Heart left ventricle (tissue), 16 donors: ENCODE measurements at regions not wholly inside any gene's neighbourhood (a gene's known extent, or its start where the extent isn't known, plus 50 kb on each side); places are given as distances from the start of the nearest gene placed in this dataset.
"Not testable (repeated sequence)": the region's sequence is repeated elsewhere in the genome, so short reads cannot be mapped to it uniquely, and the experiment has no call there.

Experiments used
- ATAC-seq, 4 donors: fragments of 200-7000 bp; cut with Tn5 transposase; one replicate each; pipeline ENCODE4 v1.9.1; 2020 to 2022; ENCODE audit warnings: moderate library complexity in 4 of 4, mild to moderate bottlenecking in 3 of 4, moderate number of reproducible peaks in 1 of 4
- DNase-seq, 5 donors: peaks; one replicate each; pipeline ENCODE4 v3.0.0-alpha.2; 2020
- H3K27ac ChIP-seq, 12 donors: fragments of 200-600 bp; sonication (generic) in 4 of 12; one replicate each; pipeline versions ENCODE4 v1.5.0 to v1.8.0; 2016 to 2022; ENCODE audit warnings: mild to moderate bottlenecking in 2 of 12
- H3K27me3 ChIP-seq, 9 donors: fragments of 200-600 bp; sonication (generic) in 2 of 9; one replicate each; pipeline versions ENCODE4 v1.5.1 to v1.8.0; 2016 to 2022; ENCODE audit warnings: mild to moderate bottlenecking in 3 of 9
- H3K36me3 ChIP-seq, 9 donors: fragments of 200-600 bp; sonication (generic) in 2 of 9; one replicate each; pipeline versions ENCODE4 v1.5.0 to v1.8.0; 2018 to 2022; ENCODE audit warnings: mild to moderate bottlenecking in 2 of 9
- H3K4me1 ChIP-seq, 12 donors: fragments of 200-600 bp; sonication (generic) in 4 of 12; one replicate each; pipeline versions ENCODE4 v1.5.0 to v1.8.0; 2016 to 2022; ENCODE audit warnings: mild to moderate bottlenecking in 3 of 12
- H3K4me3 ChIP-seq, 12 donors: fragments of 200-600 bp; sonication (generic) in 4 of 12; one replicate each; pipeline versions ENCODE4 v1.5.0 to v1.8.0; 2017 to 2022; ENCODE audit warnings: mild to moderate bottlenecking in 9 of 12, moderate library complexity in 4 of 12
- H3K9me3 ChIP-seq, 12 donors: fragments of 200-600 bp; sonication (generic) in 4 of 12; one replicate each; pipeline versions ENCODE4 v1.5.0 to v1.8.0; 2016 to 2022; ENCODE audit warnings: mild to moderate bottlenecking in 1 of 12
- POLR2A ChIP-seq, 2 donors: fragments of 450-650 bp; IDR thresholded peaks; one replicate each; pipeline ENCODE4 v1.6.1; 2017; ENCODE audit warnings: antibody characterized with exemption in 2 of 2, mild to moderate bottlenecking in 2 of 2, moderate library complexity in 2 of 2
- WGBS, 4 donors: extraction: QIAGEN DNeasy Blood & Tissue Kit in 2 of 4; methylation state at CpG; one replicate each; pipeline versions ENCODE4 v1.1.5 to v1.1.7; 2013 to 2018; 5-methylcytosine and 5-hydroxymethylcytosine counted together
- intact Hi-C, 10 donors: fragments of 100-400 bp; cut with DNase I; formaldehyde crosslinking; loops; one replicate each; pipeline versions ENCODE4 v1.11.1 to v1.14.2; 2022
- TF ChIP-seq, protein P1 (sequence below), 12 donors: fragments of 200-600 bp; sonication (generic) in 4 of 12; IDR thresholded peaks; one replicate each; pipeline versions ENCODE4 v1.5.0 to v1.8.0; 2018 to 2022; ENCODE audit warnings: antibody characterized with exemption in 12 of 12, mild to moderate bottlenecking in 5 of 12
- donor health status: ischemic (EF 13 %, LVEDD 7.1; RV severe dilation, severe dysfunction).
- donor health status: healthy with polysubstance abuse.
- donor health status: DM: no; HTN: yes; CAD: no.
- donor health status: DM: no; HTN: no; CAD: no.
- donor health status: ischemic (EF 25% LVEDD 6.9; RV normal size, moderate dysfunction).
- donor health status: ischemic (EF 25% LVEDD 5.7; RV mildly dilated, moderate dysfunction).
- donor health status: healthy.
- donor health status: DM: yes; HTN: yes; CAD: no.
- donor health status: ischemic (EF 35%, LVEDD 5.7; RV mildly dilated, moderate dysfunction).
- donor health status: nonischemic (EF 11% LVEDD 7.7; RV severe dilation, severe dysfunction).
- donor health status: DM: yes; HTN: yes; CAD: no.
- donor health status: PGD.
- donor health status: ischemic (EF 29% LVEDD 5.4; RV normal size, mild dysfunction).
- donor health status: nonischemic (EF 23%, LVEDD 6.1; RV moderate dilation, normal function).

- H3K36me3 ChIP-seq = no peaks in the 10 kb centered on the region
- no peaks in the 10 kb centered on the region for H3K9me3 ChIP-seq
- no peak overlapping the region for H3K27ac ChIP-seq
- H3K4me1 ChIP-seq = peaks cover 0 to 4% (median 0%) of the 10 kb centered on the region in 12 donors
- 66 to 76% (median 68%) methylated on average over 9 of the region's 9 CpGs for WGBS, 4 donors
- no peak overlapping the region for H3K4me3 ChIP-seq
- peak in 3 of 4 donors; percentile 50 to 75 (median 69) for ATAC-seq
- intact Hi-C loops = loop anchor here in 3 of 10 donors (2.0 kb wide), 2 partner anchors 86 to 88 kb away; no protein-coding TSS in a partner anchor
- no peaks in the 10 kb centered on the region for H3K27me3 ChIP-seq
- peak in 3 of 5 donors; percentile 20 to 33 (median 32) for DNase-seq
- TF ChIP-seq POLR2A (IDR thresholded peaks at IDR 0.05) = no peak
- TF ChIP-seq, protein P1, sequence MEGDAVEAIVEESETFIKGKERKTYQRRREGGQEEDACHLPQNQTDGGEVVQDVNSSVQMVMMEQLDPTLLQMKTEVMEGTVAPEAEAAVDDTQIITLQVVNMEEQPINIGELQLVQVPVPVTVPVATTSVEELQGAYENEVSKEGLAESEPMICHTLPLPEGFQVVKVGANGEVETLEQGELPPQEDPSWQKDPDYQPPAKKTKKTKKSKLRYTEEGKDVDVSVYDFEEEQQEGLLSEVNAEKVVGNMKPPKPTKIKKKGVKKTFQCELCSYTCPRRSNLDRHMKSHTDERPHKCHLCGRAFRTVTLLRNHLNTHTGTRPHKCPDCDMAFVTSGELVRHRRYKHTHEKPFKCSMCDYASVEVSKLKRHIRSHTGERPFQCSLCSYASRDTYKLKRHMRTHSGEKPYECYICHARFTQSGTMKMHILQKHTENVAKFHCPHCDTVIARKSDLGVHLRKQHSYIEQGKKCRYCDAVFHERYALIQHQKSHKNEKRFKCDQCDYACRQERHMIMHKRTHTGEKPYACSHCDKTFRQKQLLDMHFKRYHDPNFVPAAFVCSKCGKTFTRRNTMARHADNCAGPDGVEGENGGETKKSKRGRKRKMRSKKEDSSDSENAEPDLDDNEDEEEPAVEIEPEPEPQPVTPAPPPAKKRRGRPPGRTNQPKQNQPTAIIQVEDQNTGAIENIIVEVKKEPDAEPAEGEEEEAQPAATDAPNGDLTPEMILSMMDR (IDR thresholded peaks at IDR 0.05) = peak; percentile 33 to 67 (median 53)
These were observed 84.8 kb upstream of the PAM start for GRCh38 chr5:102670224-102670836.

- H3K4me3 ChIP-seq, ATAC-seq, H3K9me3 ChIP-seq, H3K4me1 ChIP-seq, H3K27me3 ChIP-seq, H3K27ac ChIP-seq, H3K36me3 ChIP-seq: not testable (repeated sequence)
- intact Hi-C loops = loop anchor here in 3 of 10 donors (2.0 kb wide), 2 partner anchors 86 to 88 kb away; no protein-coding TSS in a partner anchor
- peak in 1 of 5 donors; percentile 28 for DNase-seq
- 84 to 89% (median 86%) methylated on average over 32 of the region's 32 CpGs for WGBS, 4 donors
These were observed 83.9 kb upstream of the PAM start for GRCh38 chr5:102671033-102671734.

- H3K36me3 ChIP-seq = no peaks in the 10 kb centered on the region
These were observed 76.6 kb upstream of the PAM start for GRCh38 chr5:102678267-102679058.

GRCh38 chr5:102681403-102681983, 73.6 kb upstream of the PAM start:
- no peaks in the 10 kb centered on the region for H3K36me3 ChIP-seq
- ATAC-seq = peak in 3 of 4 donors; percentile 84 to 88 (median 87)
- H3K27me3 ChIP-seq = no peaks in the 10 kb centered on the region
- no peaks in the 10 kb centered on the region for H3K4me1 ChIP-seq
- intact Hi-C loops = loop anchor here (2.0 to 10.0 kb wide), 9 partner anchors 99 to 457 kb away; no protein-coding TSS in a partner anchor
- H3K4me3 ChIP-seq = no peak overlapping the region
- TF ChIP-seq, protein P1 (IDR thresholded peaks at IDR 0.05) = peak; percentile 59 to 91 (median 82)
- no peak for TF ChIP-seq POLR2A (IDR thresholded peaks at IDR 0.05)
- peak; percentile 62 to 75 (median 71) for DNase-seq
- WGBS, 4 donors = 54 to 77% (median 63%) methylated on average over 2 of the region's 2 CpGs
- no peaks in the 10 kb centered on the region for H3K9me3 ChIP-seq
- H3K27ac ChIP-seq = no peak overlapping the region

More at GRCh38 chr5:102678267-102679058, 76.6 kb upstream of the PAM start:
- Histone ChIP-seq H3K4me1 (no peaks in the 10 kb centered on the region), H3K9me3 (no peaks in the 10 kb centered on the region), H3K27ac (no peak overlapping the region), H3K27me3 (no peaks in the 10 kb centered on the region), H3K4me3 (no peak overlapping the region)
- intact Hi-C loops = no loop called here
- 70 to 83% (median 72%) methylated on average over 4 of the region's 4 CpGs for WGBS, 4 donors
- no peak for DNase-seq
- ATAC-seq = no peak
- TF ChIP-seq POLR2A (IDR thresholded peaks at IDR 0.05) = no peak
- TF ChIP-seq, protein P1 (IDR thresholded peaks at IDR 0.05) = no peak
